NB4 (cell line): ENCODE measurements at regions not wholly inside any gene's neighbourhood (a gene's known extent, or its start where the extent isn't known, plus 50 kb on each side); places are given as distances from the start of the nearest gene placed in this dataset.

Experiments used
- MYC ChIP-seq: IDR thresholded peaks from 2 replicates; pipeline ENCODE4 v1.6.1; 2011; ENCODE audit warnings: low read depth, low read length
- POLR2A ChIP-seq: IDR thresholded peaks from 2 replicates; pipeline ENCODE4 v1.6.1; 2011; ENCODE audit warnings: mild to moderate bottlenecking; ENCODE audit not compliant: insufficient read length; ENCODE audit errors: extremely low read depth
- TF ChIP-seq, protein P1 (sequence below): IDR thresholded peaks from one replicate; pipeline ENCODE4 v1.5.1; 2012; ENCODE audit warnings: low read depth, low read length
- TF ChIP-seq, protein P2 (sequence below): IDR thresholded peaks from 2 replicates; pipeline ENCODE4 v1.6.1; 2011; ENCODE audit warnings: low read depth, low read length

DNA sequence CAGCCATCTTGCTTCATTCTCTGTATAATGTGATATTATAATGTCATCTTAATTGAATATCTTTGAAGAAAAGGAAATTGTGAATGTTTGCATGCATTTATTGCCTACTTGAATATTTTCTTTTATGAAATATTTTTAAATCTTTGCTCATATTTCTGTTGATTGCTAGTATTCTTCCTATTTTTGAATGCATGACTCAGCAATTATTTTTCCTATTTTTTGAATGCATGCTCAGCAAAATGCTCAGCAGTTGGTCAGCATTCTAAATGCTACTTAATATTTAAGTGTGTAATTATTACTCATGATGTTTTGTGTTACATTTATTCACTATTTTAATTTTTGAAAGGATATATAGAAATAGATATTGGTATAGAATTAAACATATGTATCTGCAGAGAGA, 378.3 kb downstream of the CCER1 start:
- TF ChIP-seq, protein P1, sequence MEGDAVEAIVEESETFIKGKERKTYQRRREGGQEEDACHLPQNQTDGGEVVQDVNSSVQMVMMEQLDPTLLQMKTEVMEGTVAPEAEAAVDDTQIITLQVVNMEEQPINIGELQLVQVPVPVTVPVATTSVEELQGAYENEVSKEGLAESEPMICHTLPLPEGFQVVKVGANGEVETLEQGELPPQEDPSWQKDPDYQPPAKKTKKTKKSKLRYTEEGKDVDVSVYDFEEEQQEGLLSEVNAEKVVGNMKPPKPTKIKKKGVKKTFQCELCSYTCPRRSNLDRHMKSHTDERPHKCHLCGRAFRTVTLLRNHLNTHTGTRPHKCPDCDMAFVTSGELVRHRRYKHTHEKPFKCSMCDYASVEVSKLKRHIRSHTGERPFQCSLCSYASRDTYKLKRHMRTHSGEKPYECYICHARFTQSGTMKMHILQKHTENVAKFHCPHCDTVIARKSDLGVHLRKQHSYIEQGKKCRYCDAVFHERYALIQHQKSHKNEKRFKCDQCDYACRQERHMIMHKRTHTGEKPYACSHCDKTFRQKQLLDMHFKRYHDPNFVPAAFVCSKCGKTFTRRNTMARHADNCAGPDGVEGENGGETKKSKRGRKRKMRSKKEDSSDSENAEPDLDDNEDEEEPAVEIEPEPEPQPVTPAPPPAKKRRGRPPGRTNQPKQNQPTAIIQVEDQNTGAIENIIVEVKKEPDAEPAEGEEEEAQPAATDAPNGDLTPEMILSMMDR: no peak
- TF ChIP-seq MYC: no peak
- TF ChIP-seq POLR2A: no peak
- TF ChIP-seq, protein P2, sequence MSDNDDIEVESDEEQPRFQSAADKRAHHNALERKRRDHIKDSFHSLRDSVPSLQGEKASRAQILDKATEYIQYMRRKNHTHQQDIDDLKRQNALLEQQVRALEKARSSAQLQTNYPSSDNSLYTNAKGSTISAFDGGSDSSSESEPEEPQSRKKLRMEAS: no peak
